TTC549 (cell line): ENCODE measurements at regions not wholly inside any gene's neighbourhood (a gene's known extent, or its start where the extent isn't known, plus 50 kb on each side); places are given as distances from the start of the nearest gene placed in this dataset.
"Not testable (repeated sequence)": the region's sequence is repeated elsewhere in the genome, so short reads cannot be mapped to it uniquely, and the experiment has no call there.

ENCODE experiments used
- FAIRE-seq: peaks from 2 replicates; lab custom pipeline; 2012; peaks lifted over from hg19 to GRCh38; lab: Jason Lieb, UNC

GRCh38 chr2:131828633-131829455 is 301.2 kb downstream of the CCDC74A start:
- not testable (repeated sequence) for FAIRE-seq

- not testable (repeated sequence) for FAIRE-seq
Measured at GRCh38 chr2:131829456-131830241, 302.0 kb downstream of the CCDC74A start.

- not testable (repeated sequence) for FAIRE-seq
Measured at GRCh38 chr2:131830242-131830945, 302.7 kb downstream of the CCDC74A start.

GRCh38 chr2:131830946-131831310 is 303.2 kb downstream of the CCDC74A start:
- FAIRE-seq = not testable (repeated sequence)

- not testable (repeated sequence) for FAIRE-seq
Measured at GRCh38 chr2:131831450-131832208, 303.9 kb downstream of the CCDC74A start.

- FAIRE-seq = not testable (repeated sequence)
Measured at GRCh38 chr2:131832209-131832780, 304.6 kb downstream of the CCDC74A start.

GRCh38 chr2:131832917-131833316 is 305.2 kb downstream of the CCDC74A start:
- not testable (repeated sequence) for FAIRE-seq

GRCh38 chr2:131833367-131834202 is 305.9 kb downstream of the CCDC74A start:
- FAIRE-seq = not testable (repeated sequence)

GRCh38 chr2:131834203-131835020 is 306.7 kb downstream of the CCDC74A start:
- FAIRE-seq = not testable (repeated sequence)

- FAIRE-seq = not testable (repeated sequence)
Measured at GRCh38 chr2:131835022-131835421, 307.3 kb downstream of the CCDC74A start.

- FAIRE-seq = no peak
Measured at GRCh38 chr2:131835621-131836091, 308.0 kb downstream of the CCDC74A start.

GRCh38 chr2:131836116-131836515 is 308.4 kb downstream of the CCDC74A start:
- not testable (repeated sequence) for FAIRE-seq

GRCh38 chr2:131844044-131844443 is 316.4 kb downstream of the CCDC74A start:
- not testable (repeated sequence) for FAIRE-seq

GRCh38 chr2:131856202-131856601 is 305.6 kb downstream of the ANKRD30BL start:
- peak; percentile 77 for FAIRE-seq

- peak; percentile 93 for FAIRE-seq
Measured at GRCh38 chr2:131858197-131858596, 303.6 kb downstream of the ANKRD30BL start.
